ENCODE measurements at regions not wholly inside any gene's neighbourhood (a gene's known extent, or its start where the extent isn't known, plus 50 kb on each side); places are given as distances from the start of the nearest gene placed in this dataset.

DNA sequence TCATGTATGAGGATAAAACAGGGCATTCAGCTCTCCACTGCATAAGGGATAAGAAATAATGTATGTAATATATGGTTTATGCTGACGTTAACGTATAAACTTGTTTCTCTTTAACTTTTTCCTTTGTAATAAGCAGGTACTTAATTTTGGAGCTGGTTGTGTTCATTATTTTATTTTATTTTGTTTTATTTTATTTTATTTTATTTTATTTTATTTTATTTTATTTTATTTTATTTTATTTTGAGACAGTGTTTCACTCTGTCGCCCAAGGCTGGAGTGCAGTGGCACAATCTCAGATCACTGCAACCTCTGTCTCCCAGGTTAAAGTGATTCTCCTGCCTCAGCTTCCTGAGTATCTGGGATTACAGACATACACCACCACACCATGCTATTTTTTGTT is 1932.6 kb upstream of the TENM3 start:
- Histone ChIP-seq H3K4me1 (ENCODE audit: insufficient read depth, low read length, poor library complexity, severe bottlenecking) (no peaks in the 10 kb centered on the region), H3K9me3 (ENCODE audit: low read depth, low read length, poor library complexity, severe bottlenecking) (no peaks in the 10 kb centered on the region), H3K4me3 (ENCODE audit: low read depth, low read length, poor library complexity, severe bottlenecking) (no peak overlapping the region), H3K36me3 (ENCODE audit: insufficient read depth, low read length, poor library complexity, severe bottlenecking) (no peaks in the 10 kb centered on the region), H3K27me3 (replicated peaks; ENCODE audit: insufficient read depth, low read depth, low read length, poor library complexity) (no peaks in the 10 kb centered on the region), H3K27ac (ENCODE audit: low read depth, low read length, poor library complexity, severe bottlenecking) (no peak overlapping the region)
- ChIA-PET POLR2A (ENCODE audit: low non-redundant PET) (no interaction called here), CTCF (no interaction called here)
- TF ChIP-seq EZH2 (IDR thresholded peaks at IDR 0.05; ENCODE audit: borderline replicate concordance, low read depth, low read length, poor library complexity, severe bottlenecking) (no peak), CTCF (conservative IDR thresholded peaks at IDR 0.05; ENCODE audit: low read depth, low read length) (no peak)
- intact Hi-C loops (cut with micrococcal nuclease; ENCODE audit: unreplicated experiment) = no loop called here
- DNase-seq (ENCODE audit: low spot score) = no peak
- no TSS peak for BruUV-seq (replicated peaks)

DNA sequence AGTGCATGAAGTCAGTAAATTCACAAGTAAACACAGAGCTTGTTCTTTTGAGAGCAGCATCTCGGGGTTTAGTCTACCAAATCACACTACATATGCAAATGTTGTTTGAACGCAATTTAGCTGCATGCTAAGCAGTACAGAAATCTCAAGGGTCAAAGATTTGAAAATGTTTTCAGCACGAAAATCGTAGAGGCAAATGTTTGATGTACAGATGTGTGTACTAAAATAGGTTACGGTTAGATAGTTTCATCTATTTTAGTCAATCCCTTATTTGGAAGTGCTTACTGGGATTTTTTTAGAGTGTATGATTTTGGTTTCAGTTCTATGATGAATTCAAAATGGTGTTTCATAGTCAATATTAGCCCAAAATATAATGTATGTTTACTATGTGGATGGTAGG is 1928.2 kb upstream of the TENM3 start:
- no peak for DNase-seq (ENCODE audit: low spot score)
- Histone ChIP-seq H3K27me3 (replicated peaks; ENCODE audit: insufficient read depth, low read depth, low read length, poor library complexity) (no peaks in the 10 kb centered on the region), H3K4me1 (ENCODE audit: insufficient read depth, low read length, poor library complexity, severe bottlenecking) (no peaks in the 10 kb centered on the region), H3K4me3 (ENCODE audit: low read depth, low read length, poor library complexity, severe bottlenecking) (no peak overlapping the region), H3K9me3 (ENCODE audit: low read depth, low read length, poor library complexity, severe bottlenecking) (no peaks in the 10 kb centered on the region), H3K36me3 (ENCODE audit: insufficient read depth, low read length, poor library complexity, severe bottlenecking) (no peaks in the 10 kb centered on the region), H3K27ac (ENCODE audit: low read depth, low read length, poor library complexity, severe bottlenecking) (no peak overlapping the region)
- no TSS peak for BruUV-seq (replicated peaks)
- CTCF ChIA-PET = no interaction called here
- intact Hi-C loops (cut with micrococcal nuclease; ENCODE audit: unreplicated experiment) = no loop called here
- TF ChIP-seq CTCF (conservative IDR thresholded peaks at IDR 0.05; ENCODE audit: low read depth, low read length) = no peak
- no peak for TF ChIP-seq EZH2 (IDR thresholded peaks at IDR 0.05; ENCODE audit: borderline replicate concordance, low read depth, low read length, poor library complexity, severe bottlenecking)
- POLR2A ChIA-PET (ENCODE audit: low non-redundant PET) = no interaction called here

DNA sequence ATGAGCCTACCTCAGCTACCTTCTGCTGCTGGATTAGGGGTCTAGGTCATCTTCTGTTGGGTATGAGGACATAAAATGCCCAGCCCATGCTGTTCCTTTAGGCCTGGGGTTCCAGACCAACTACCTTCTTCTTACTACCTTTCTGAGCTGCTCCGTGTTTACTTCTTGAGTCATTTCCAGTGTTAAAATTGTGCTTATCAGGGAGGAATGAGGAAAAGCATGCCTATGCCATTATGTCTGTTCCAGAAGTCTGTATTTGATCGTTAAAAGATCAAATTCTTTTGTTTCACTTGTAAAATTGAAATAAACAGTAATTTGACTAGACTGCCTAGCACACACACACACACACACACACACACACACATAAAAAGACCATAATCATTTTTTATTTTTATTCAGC is 1912.7 kb upstream of the TENM3 start:
- Histone ChIP-seq H3K4me1 (ENCODE audit: insufficient read depth, low read length, poor library complexity, severe bottlenecking) (no peaks in the 10 kb centered on the region), H3K27me3 (replicated peaks; ENCODE audit: insufficient read depth, low read depth, low read length, poor library complexity) (no peaks in the 10 kb centered on the region), H3K36me3 (ENCODE audit: insufficient read depth, low read length, poor library complexity, severe bottlenecking) (no peaks in the 10 kb centered on the region), H3K27ac (ENCODE audit: low read depth, low read length, poor library complexity, severe bottlenecking) (no peak overlapping the region), H3K4me3 (ENCODE audit: low read depth, low read length, poor library complexity, severe bottlenecking) (no peak overlapping the region), H3K9me3 (ENCODE audit: low read depth, low read length, poor library complexity, severe bottlenecking) (no peaks in the 10 kb centered on the region)
- CTCF ChIA-PET = no interaction called here
- no peak for TF ChIP-seq EZH2 (IDR thresholded peaks at IDR 0.05; ENCODE audit: borderline replicate concordance, low read depth, low read length, poor library complexity, severe bottlenecking)
- TF ChIP-seq CTCF (conservative IDR thresholded peaks at IDR 0.05; ENCODE audit: low read depth, low read length) = no peak
- no TSS peak for BruUV-seq (replicated peaks)
- no peak for DNase-seq (ENCODE audit: low spot score)
- intact Hi-C loops (cut with micrococcal nuclease; ENCODE audit: unreplicated experiment) = no loop called here
- POLR2A ChIA-PET (ENCODE audit: low non-redundant PET) = no interaction called here
